Right lobe of liver (tissue), 4 donors: ENCODE measurements at regions not wholly inside any gene's neighbourhood (a gene's known extent, or its start where the extent isn't known, plus 50 kb on each side); places are given as distances from the start of the nearest gene placed in this dataset.
"Not testable (repeated sequence)": the region's sequence is repeated elsewhere in the genome, so short reads cannot be mapped to it uniquely, and the experiment has no call there.

Experiments used
- POLR2A ChIP-seq: fragments of 450-650 bp; IDR thresholded peaks from one replicate; pipeline ENCODE4 v1.6.1; 2017; ENCODE audit warnings: antibody characterized with exemption, mild to moderate bottlenecking
- TF ChIP-seq, protein P1 (sequence below), 4 donors: fragments of 200-600 bp in 3 of 4; fragments of 450-650 bp in 1 of 4; IDR thresholded peaks; one replicate each; pipeline versions ENCODE4 v1.5.1 to v1.8.0; 2016 to 2022; ENCODE audit warnings: antibody characterized with exemption in 4 of 4, mild to moderate bottlenecking in 2 of 4
- donor health status: DM: no; HTN: no; CAD: no.
- donor health status: DM: no; HTN: no; CAD: no.
- donor health status: DM: no; HTN: yes; CAD: no.

DNA sequence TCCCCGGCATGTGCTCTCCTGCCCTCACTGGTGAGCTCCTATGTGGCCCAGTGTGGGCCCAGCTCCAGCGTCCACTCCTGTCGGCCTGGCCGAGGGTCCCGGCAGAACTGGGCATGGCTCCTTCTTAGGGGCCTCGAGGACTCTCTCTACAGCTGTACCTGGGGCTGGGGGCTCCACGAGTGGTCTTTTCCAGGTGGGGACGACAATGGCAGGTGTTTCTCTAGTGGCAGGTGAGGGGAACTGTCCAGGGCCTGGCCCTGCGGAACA, 376.4 kb downstream of the TMEM121 start:
- TF ChIP-seq, protein P1, sequence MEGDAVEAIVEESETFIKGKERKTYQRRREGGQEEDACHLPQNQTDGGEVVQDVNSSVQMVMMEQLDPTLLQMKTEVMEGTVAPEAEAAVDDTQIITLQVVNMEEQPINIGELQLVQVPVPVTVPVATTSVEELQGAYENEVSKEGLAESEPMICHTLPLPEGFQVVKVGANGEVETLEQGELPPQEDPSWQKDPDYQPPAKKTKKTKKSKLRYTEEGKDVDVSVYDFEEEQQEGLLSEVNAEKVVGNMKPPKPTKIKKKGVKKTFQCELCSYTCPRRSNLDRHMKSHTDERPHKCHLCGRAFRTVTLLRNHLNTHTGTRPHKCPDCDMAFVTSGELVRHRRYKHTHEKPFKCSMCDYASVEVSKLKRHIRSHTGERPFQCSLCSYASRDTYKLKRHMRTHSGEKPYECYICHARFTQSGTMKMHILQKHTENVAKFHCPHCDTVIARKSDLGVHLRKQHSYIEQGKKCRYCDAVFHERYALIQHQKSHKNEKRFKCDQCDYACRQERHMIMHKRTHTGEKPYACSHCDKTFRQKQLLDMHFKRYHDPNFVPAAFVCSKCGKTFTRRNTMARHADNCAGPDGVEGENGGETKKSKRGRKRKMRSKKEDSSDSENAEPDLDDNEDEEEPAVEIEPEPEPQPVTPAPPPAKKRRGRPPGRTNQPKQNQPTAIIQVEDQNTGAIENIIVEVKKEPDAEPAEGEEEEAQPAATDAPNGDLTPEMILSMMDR (IDR thresholded peaks at IDR 0.05) = not testable (repeated sequence)
- TF ChIP-seq POLR2A = not testable (repeated sequence)
